Body of pancreas (tissue), 4 donors: ENCODE measurements at regions not wholly inside any gene's neighbourhood (a gene's known extent, or its start where the extent isn't known, plus 50 kb on each side); places are given as distances from the start of the nearest gene placed in this dataset.

ENCODE experiments used
- POLR2A ChIP-seq, 3 donors: fragments of 450-650 bp; IDR thresholded peaks; one replicate each; pipeline ENCODE4 v1.6.1; 2016; ENCODE audit warnings: antibody characterized with exemption in 3 of 3, mild to moderate bottlenecking in 2 of 3
- TF ChIP-seq, protein P1 (sequence below), 7 experiments: fragments of 450-650 bp in 4 of 7; fragments of 200-600 bp in 3 of 7; sonication (generic) in 3 of 7; IDR thresholded peaks; one replicate each; pipeline ENCODE4 v1.5.1; 2016 to 2019; ENCODE audit warnings: antibody characterized with exemption in 7 of 7

- TF ChIP-seq POLR2A (IDR thresholded peaks at IDR 0.05): no peak
- TF ChIP-seq, protein P1, sequence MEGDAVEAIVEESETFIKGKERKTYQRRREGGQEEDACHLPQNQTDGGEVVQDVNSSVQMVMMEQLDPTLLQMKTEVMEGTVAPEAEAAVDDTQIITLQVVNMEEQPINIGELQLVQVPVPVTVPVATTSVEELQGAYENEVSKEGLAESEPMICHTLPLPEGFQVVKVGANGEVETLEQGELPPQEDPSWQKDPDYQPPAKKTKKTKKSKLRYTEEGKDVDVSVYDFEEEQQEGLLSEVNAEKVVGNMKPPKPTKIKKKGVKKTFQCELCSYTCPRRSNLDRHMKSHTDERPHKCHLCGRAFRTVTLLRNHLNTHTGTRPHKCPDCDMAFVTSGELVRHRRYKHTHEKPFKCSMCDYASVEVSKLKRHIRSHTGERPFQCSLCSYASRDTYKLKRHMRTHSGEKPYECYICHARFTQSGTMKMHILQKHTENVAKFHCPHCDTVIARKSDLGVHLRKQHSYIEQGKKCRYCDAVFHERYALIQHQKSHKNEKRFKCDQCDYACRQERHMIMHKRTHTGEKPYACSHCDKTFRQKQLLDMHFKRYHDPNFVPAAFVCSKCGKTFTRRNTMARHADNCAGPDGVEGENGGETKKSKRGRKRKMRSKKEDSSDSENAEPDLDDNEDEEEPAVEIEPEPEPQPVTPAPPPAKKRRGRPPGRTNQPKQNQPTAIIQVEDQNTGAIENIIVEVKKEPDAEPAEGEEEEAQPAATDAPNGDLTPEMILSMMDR (IDR thresholded peaks at IDR 0.05): no peak
Measured at GRCh38 chr12:67750513-67751183, 102.1 kb downstream of the DYRK2 start.
